BE2C (cell line): ENCODE measurements at regions not wholly inside any gene's neighbourhood (a gene's known extent, or its start where the extent isn't known, plus 50 kb on each side); places are given as distances from the start of the nearest gene placed in this dataset.

Source experiments
- DNase-seq: peaks from one replicate; pipeline ENCODE4 v3.0.0-alpha.2; 2020
- H3K27me3 ChIP-seq: fragments of 250-450 bp; sonication (Bioruptor Pico); 2 replicates; pipeline ENCODE4 v1.5.1; 2020; ENCODE audit warnings: mild to moderate bottlenecking
- H3K36me3 ChIP-seq: fragments of 250-450 bp; sonication (Bioruptor Pico); 2 replicates; pipeline ENCODE4 v1.5.1; 2020; ENCODE audit warnings: mild to moderate bottlenecking
- H3K4me1 ChIP-seq: fragments of 250-450 bp; sonication (Bioruptor Pico); 2 replicates; pipeline ENCODE4 v1.5.1; 2020
- H3K4me3 ChIP-seq: 2 replicates; pipeline ENCODE4 v1.5.1; 2011; ENCODE audit warnings: low read depth, low read length
- H3K9me3 ChIP-seq: fragments of 250-450 bp; sonication (Bioruptor Pico); 2 replicates; pipeline ENCODE4 v1.5.1; 2020
- TF ChIP-seq, protein P1 (sequence below): IDR thresholded peaks from 2 replicates; pipeline ENCODE4 v1.5.1; 2012; ENCODE audit warnings: mild to moderate bottlenecking, low read depth, low read length

DNA sequence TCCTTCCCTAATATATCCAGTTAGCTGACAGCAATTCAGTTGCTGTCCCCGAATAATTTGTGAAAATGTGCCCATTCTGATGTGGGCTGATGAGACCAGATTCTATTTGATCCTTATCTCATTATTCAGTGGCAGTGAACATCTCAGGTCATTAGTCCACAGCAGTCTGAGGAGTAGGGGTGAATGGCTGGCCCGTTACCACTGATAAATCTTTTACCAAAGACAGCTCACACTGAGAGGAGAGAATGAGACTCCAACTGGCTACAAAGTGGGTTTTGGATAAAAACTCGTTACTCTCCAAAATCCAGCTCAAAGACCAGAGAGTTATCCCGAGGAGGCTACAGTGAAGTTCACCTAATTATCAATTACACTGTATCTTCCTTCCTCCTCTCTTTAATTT is 189.7 kb downstream of the TUSC7 start:
- DNase-seq: no peak
- Histone ChIP-seq H3K4me1 (peaks cover 28% of the 10 kb centered on the region), H3K4me3 (no peak overlapping the region), H3K9me3 (no peaks in the 10 kb centered on the region), H3K36me3 (no peaks in the 10 kb centered on the region), H3K27me3 (no peaks in the 10 kb centered on the region)
- TF ChIP-seq, protein P1, sequence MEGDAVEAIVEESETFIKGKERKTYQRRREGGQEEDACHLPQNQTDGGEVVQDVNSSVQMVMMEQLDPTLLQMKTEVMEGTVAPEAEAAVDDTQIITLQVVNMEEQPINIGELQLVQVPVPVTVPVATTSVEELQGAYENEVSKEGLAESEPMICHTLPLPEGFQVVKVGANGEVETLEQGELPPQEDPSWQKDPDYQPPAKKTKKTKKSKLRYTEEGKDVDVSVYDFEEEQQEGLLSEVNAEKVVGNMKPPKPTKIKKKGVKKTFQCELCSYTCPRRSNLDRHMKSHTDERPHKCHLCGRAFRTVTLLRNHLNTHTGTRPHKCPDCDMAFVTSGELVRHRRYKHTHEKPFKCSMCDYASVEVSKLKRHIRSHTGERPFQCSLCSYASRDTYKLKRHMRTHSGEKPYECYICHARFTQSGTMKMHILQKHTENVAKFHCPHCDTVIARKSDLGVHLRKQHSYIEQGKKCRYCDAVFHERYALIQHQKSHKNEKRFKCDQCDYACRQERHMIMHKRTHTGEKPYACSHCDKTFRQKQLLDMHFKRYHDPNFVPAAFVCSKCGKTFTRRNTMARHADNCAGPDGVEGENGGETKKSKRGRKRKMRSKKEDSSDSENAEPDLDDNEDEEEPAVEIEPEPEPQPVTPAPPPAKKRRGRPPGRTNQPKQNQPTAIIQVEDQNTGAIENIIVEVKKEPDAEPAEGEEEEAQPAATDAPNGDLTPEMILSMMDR: no peak

GRCh38 chr3:116905334-116905733 is 195.8 kb downstream of the TUSC7 start:
- DNase-seq: no peak
- Histone ChIP-seq H3K4me3 (no peak overlapping the region), H3K27me3 (no peaks in the 10 kb centered on the region), H3K36me3 (no peaks in the 10 kb centered on the region), H3K9me3 (no peaks in the 10 kb centered on the region), H3K4me1 (peaks cover 9% of the 10 kb centered on the region)
- TF ChIP-seq, protein P1: no peak

- Histone ChIP-seq H3K36me3 (no peaks in the 10 kb centered on the region), H3K4me3 (no peak overlapping the region), H3K27me3 (no peaks in the 10 kb centered on the region), H3K9me3 (no peaks in the 10 kb centered on the region), H3K4me1 (peaks cover 9% of the 10 kb centered on the region)
- TF ChIP-seq, protein P1: no peak
- DNase-seq: no peak
Observed at GRCh38 chr3:116905794-116906193, 196.2 kb downstream of the TUSC7 start.

DNA sequence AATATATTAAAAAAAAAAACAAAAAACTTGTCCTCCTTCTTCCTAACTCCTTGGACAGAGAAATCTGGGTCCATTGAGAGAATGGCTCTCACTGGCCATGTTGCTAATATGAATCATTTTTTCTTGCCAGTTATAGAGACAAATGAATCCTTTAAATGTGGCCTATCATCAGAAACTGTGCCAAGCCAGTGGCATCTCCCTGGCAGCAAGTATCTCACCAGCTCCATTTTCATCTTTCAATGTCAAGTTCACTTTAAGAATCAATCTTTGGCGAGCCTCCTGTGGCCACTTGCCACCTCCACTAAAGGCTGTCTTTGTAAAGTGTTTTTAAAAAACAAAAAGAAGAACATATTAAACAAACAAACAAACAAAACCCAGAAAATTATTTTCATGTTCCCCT is 202.5 kb downstream of the TUSC7 start:
- Histone ChIP-seq H3K4me3 (no peak overlapping the region), H3K4me1 (peaks cover 27% of the 10 kb centered on the region), H3K36me3 (no peaks in the 10 kb centered on the region), H3K27me3 (no peaks in the 10 kb centered on the region), H3K9me3 (no peaks in the 10 kb centered on the region)
- TF ChIP-seq, protein P1: no peak
- DNase-seq: no peak

- Histone ChIP-seq H3K4me3 (no peak overlapping the region), H3K27me3 (no peaks in the 10 kb centered on the region), H3K36me3 (no peaks in the 10 kb centered on the region), H3K9me3 (no peaks in the 10 kb centered on the region), H3K4me1 (peaks cover 27% of the 10 kb centered on the region)
- TF ChIP-seq, protein P1: no peak
- no peak for DNase-seq
Observed at GRCh38 chr3:116914004-116914403, 204.4 kb downstream of the TUSC7 start.

DNA sequence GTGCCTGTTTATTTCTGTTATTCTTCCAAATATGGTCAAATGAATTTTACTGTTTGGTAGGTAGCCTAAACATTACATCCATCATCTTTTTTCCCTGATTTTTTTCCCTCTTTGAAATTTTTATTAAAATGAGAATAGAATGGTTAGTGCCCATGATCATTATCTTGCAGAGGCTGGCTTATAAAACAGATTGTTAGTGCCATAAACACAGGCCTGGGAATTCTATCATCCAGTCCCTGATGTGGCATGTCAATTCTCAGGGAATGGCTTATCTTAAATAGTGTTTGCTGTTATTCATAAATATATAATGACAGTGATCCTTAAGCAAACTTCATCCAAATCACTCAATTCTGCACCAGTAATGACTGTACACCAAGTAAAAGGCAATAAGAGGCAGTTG is 207.3 kb downstream of the TUSC7 start:
- H3K27me3 ChIP-seq: no peaks in the 10 kb centered on the region
- no peak overlapping the region for H3K4me3 ChIP-seq
- no peaks in the 10 kb centered on the region for H3K9me3 ChIP-seq
- DNase-seq: peak; percentile 21
- H3K36me3 ChIP-seq: no peaks in the 10 kb centered on the region
- TF ChIP-seq, protein P1: no peak
- H3K4me1 ChIP-seq: peaks cover 27% of the 10 kb centered on the region
